ENCODE measurements at regions not wholly inside any gene's neighbourhood (a gene's known extent, or its start where the extent isn't known, plus 50 kb on each side); places are given as distances from the start of the nearest gene placed in this dataset.
"Not testable (repeated sequence)": the region's sequence is repeated elsewhere in the genome, so short reads cannot be mapped to it uniquely, and the experiment has no call there.

DNA sequence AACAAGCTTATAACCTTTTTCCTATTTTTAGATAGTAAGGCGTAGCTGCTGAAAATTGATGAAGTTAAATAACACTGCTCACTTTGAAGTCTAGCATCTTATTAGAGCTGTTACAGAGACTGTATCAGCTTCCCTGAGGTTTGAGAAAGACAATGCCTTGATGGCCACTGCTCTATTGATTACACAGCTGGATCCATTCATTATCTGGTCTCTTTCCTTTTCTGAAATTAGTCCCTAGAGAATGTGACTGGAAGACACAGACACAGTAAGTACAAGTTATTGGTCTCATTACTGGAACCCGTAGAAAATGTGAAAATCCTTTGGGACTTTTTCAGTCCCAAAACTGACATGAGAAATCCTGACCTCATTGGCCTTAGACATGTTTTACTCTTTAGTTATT lies 188.3 kb downstream of the NAF1 start:
- no peak overlapping the region for H3K4me3 ChIP-seq (ENCODE audit: low read length)
- no peak for DNase-seq (ENCODE audit: low read depth)
- TF ChIP-seq, protein P1, sequence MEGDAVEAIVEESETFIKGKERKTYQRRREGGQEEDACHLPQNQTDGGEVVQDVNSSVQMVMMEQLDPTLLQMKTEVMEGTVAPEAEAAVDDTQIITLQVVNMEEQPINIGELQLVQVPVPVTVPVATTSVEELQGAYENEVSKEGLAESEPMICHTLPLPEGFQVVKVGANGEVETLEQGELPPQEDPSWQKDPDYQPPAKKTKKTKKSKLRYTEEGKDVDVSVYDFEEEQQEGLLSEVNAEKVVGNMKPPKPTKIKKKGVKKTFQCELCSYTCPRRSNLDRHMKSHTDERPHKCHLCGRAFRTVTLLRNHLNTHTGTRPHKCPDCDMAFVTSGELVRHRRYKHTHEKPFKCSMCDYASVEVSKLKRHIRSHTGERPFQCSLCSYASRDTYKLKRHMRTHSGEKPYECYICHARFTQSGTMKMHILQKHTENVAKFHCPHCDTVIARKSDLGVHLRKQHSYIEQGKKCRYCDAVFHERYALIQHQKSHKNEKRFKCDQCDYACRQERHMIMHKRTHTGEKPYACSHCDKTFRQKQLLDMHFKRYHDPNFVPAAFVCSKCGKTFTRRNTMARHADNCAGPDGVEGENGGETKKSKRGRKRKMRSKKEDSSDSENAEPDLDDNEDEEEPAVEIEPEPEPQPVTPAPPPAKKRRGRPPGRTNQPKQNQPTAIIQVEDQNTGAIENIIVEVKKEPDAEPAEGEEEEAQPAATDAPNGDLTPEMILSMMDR (conservative IDR thresholded peaks at IDR 0.05; ENCODE audit: low read length): no peak

DNA sequence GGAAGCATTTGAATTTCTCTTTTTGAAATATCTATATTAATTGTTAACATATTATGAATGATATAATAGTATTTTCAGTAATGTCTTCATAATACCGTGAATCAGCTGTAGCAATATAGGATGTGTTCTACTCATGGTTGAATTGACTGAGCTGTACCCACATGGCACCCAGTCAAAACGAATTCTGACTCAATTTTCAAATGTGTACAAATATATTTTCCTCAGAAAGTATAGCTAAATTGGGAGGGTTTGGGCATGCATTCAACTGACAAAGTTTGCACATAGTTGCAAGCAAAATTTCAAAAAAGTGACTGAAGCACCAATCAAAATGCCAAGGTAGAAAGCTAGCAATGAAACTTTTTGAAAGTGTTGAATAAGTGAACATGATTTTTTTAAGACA lies 188.9 kb downstream of the NAF1 start:
- no peak overlapping the region for H3K4me3 ChIP-seq (ENCODE audit: low read length)
- TF ChIP-seq, protein P1 (conservative IDR thresholded peaks at IDR 0.05; ENCODE audit: low read length): no peak
- DNase-seq (ENCODE audit: low read depth): no peak

DNA sequence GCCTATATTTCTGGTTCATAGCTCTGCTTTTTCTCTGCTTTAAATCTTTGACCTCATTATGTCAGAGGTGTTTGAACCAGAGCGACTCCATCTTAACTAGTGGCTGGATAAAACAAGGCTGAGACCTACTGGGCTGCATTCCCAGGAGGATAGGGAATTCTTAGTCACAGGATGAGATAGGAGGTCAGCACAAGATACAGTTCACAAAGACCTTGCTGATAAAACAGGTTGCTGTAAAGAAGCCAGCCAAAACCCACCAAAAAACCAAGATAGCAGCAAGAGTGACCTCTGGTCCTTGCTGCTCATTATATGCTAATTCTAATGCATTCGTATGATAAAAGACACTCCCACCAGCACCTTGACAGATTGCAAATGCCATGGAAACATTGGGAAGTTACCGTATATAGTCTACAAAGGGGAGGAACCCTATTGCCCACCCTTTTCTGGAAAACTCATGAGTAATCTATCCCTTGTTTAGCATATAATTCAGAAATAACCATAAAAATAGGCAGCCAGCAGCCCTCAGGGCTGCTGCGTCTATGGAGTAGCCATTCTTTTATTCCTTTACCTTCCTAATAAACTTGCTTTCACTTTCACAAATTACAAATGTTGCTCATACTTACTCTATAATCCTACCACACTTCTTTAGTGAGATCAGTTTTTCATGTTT lies 193.9 kb downstream of the NAF1 start:
- TF ChIP-seq, protein P1 (conservative IDR thresholded peaks at IDR 0.05; ENCODE audit: low read length): no peak
- H3K4me3 ChIP-seq (ENCODE audit: low read length): no peak overlapping the region
- no peak for DNase-seq (ENCODE audit: low read depth)

DNA sequence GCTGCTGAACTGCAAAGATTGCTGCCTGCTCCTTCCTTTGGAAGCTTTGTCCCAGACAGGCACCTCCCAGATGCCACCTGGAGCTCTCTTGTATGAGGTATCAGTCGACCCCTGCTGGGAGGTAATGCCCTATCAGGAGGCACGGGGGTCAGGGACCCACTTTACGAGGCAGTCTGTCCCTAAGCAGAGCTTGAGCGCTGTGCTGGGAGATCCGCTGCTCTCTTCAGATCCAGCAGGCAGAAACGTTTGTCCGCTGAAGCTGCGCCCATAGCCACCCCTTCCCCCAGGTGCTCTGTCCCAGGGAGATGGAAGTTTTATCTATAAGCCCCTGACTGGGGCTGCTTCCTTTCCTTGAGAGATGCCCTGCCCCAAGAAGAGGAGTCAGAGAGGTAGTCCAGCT lies 197.5 kb downstream of the NAF1 start:
- no peak overlapping the region for H3K4me3 ChIP-seq (ENCODE audit: low read length)
- TF ChIP-seq, protein P1 (conservative IDR thresholded peaks at IDR 0.05; ENCODE audit: low read length): no peak
- no peak for DNase-seq (ENCODE audit: low read depth)

DNA sequence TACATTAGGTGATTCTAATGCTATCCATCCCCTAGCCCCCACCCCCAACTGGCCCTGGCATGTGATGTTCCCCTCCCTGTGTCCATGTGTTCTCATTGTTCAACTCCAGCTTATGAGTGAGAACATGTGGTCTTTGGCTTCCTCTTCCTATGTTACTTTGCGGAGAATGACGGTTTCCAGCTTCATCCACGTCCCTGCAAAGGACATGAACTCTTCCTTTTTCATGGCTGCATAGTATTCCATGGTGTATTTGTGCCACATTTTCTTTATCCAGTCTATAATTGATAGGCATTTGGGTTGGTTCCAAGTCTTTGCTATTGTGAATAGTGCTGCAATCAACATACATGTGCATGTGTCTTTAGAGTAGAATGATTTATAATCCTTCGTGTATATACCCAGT lies 200.7 kb downstream of the NAF1 start:
- H3K4me3 ChIP-seq (ENCODE audit: low read length); DNase-seq (ENCODE audit: low read depth): not testable (repeated sequence)

DNA sequence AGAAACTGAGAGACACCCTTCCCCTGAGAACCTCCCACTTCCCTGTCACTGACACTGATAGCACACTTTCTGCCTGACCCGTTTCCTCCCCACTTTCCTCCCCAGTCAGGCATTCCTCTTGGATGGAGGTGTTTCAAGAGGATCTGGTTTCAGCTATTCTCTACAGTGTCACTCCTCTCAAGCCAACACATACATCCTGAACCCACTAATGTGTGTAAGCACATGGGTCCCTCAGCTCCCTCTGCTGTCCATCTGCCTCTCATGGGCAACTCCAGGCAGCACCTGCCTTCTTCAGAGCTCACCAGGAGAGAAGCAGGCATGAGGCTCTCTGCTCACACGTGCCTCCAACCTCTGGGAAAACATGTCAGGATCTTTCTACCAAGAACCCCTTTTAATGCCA lies 207.6 kb downstream of the NAF1 start:
- TF ChIP-seq, protein P1 (conservative IDR thresholded peaks at IDR 0.05; ENCODE audit: low read length): no peak
- no peak overlapping the region for H3K4me3 ChIP-seq (ENCODE audit: low read length)
- DNase-seq (ENCODE audit: low read depth): no peak

DNA sequence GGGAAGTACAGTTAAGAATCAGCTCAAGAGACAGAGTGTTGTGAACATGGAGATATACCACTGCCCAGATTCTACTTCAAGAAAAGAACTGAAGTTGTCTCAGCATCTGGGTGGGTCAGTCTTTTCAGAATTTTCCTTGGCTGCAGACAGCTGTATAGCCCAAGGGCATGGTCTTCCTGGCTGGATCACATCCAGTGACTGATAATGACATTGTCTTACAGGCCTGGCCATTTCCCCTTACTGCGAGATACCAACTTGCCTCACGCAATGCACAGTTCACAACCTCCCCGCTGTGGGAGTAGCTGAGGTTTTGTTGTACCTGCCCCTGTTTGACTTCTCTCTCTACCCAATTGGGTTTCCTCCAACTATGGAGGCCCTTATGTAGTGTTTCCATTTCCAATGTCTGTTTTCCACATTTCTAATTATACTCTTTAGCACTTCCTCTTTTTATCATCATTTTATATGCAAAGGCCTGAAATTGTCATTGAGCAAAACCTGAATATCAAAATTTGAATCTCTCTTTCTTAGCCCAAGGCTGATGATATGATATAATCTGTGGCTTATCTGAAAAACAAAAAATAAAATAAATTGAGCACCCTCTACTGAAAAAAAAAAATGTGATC lies 209.1 kb downstream of the NAF1 start:
- DNase-seq (ENCODE audit: low read depth): no peak
- no peak overlapping the region for H3K4me3 ChIP-seq (ENCODE audit: low read length)
- TF ChIP-seq, protein P1 (conservative IDR thresholded peaks at IDR 0.05; ENCODE audit: low read length): no peak
